Type B pancreatic cell (in vitro differentiated cells): ENCODE measurements at regions not wholly inside any gene's neighbourhood (a gene's known extent, or its start where the extent isn't known, plus 50 kb on each side); places are given as distances from the start of the nearest gene placed in this dataset.

Experiments used
- DNase-seq: peaks from one replicate; pipeline ENCODE4 v3.0.0; 2021; ENCODE audit warnings: mixed read lengths; ENCODE audit not compliant: unreplicated experiment; ENCODE audit errors: extremely low spot score
- H3K27ac Mint-ChIP-seq: 2 replicates; pipeline ENCODE4 v1.8.0; 2021; ENCODE audit warnings: mild to moderate bottlenecking, mixed read lengths
- H3K27me3 Mint-ChIP-seq: 2 replicates; pipeline ENCODE4 v1.8.0; 2021; ENCODE audit warnings: mixed read lengths
- H3K36me3 Mint-ChIP-seq: 2 replicates; pipeline ENCODE4 v1.8.0; 2021; ENCODE audit warnings: mixed read lengths
- H3K4me1 Mint-ChIP-seq: one replicate; pipeline ENCODE4 v1.8.0; 2021; ENCODE audit warnings: mixed read lengths; ENCODE audit not compliant: unreplicated experiment
- H3K4me3 Mint-ChIP-seq: 2 replicates; pipeline ENCODE4 v1.8.0; 2021; ENCODE audit warnings: mild to moderate bottlenecking, mixed read lengths
- H3K9me3 Mint-ChIP-seq: 2 replicates; pipeline ENCODE4 v1.8.0; 2021; ENCODE audit warnings: mixed read lengths
- CTCF ChIP-seq: fragments of 200-600 bp; sonication (generic); conservative IDR thresholded peaks from 2 replicates; pipeline ENCODE4 v1.5.0; 2021; ENCODE audit warnings: antibody characterized with exemption, mild to moderate bottlenecking

- Mint-ChIP-seq H3K4me1 (peaks cover 6% of the 10 kb centered on the region), H3K36me3 (no peaks in the 10 kb centered on the region), H3K9me3 (no peaks in the 10 kb centered on the region), H3K4me3 (no peak overlapping the region), H3K27ac (no peak overlapping the region), H3K27me3 (no peaks in the 10 kb centered on the region)
- TF ChIP-seq CTCF, result no peak
- DNase-seq, result no peak
Measured at GRCh38 chr3:28934126-28934813, 346.6 kb upstream of the RBMS3 start.

GRCh38 chr3:28935146-28935545 lies 345.7 kb upstream of the RBMS3 start:
- Mint-ChIP-seq H3K27me3 (no peaks in the 10 kb centered on the region), H3K4me3 (no peak overlapping the region), H3K9me3 (no peaks in the 10 kb centered on the region), H3K27ac (no peak overlapping the region), H3K36me3 (no peaks in the 10 kb centered on the region), H3K4me1 (peaks cover 6% of the 10 kb centered on the region)
- TF ChIP-seq CTCF, result no peak
- DNase-seq, result no peak

- Mint-ChIP-seq H3K9me3 (no peaks in the 10 kb centered on the region), H3K4me3 (no peak overlapping the region), H3K27me3 (no peaks in the 10 kb centered on the region), H3K36me3 (no peaks in the 10 kb centered on the region), H3K4me1 (peaks cover 16% of the 10 kb centered on the region), H3K27ac (no peak overlapping the region)
- DNase-seq, result no peak
- TF ChIP-seq CTCF, result no peak
Measured at GRCh38 chr3:28936154-28936553, 344.7 kb upstream of the RBMS3 start.

- H3K36me3 Mint-ChIP-seq, result no peaks in the 10 kb centered on the region
- no peak overlapping the region for H3K4me3 Mint-ChIP-seq
- TF ChIP-seq CTCF, result no peak
- no peak overlapping the region for H3K27ac Mint-ChIP-seq
- H3K9me3 Mint-ChIP-seq, result no peaks in the 10 kb centered on the region
- H3K4me1 Mint-ChIP-seq, result peaks cover 10% of the 10 kb centered on the region
- H3K27me3 Mint-ChIP-seq, result no peaks in the 10 kb centered on the region
- no peak for DNase-seq
Measured at GRCh38 chr3:28940530-28940929, 340.3 kb upstream of the RBMS3 start.

- Mint-ChIP-seq H3K27me3 (no peaks in the 10 kb centered on the region), H3K9me3 (no peaks in the 10 kb centered on the region), H3K27ac (no peak overlapping the region), H3K4me1 (peaks cover 10% of the 10 kb centered on the region), H3K36me3 (no peaks in the 10 kb centered on the region), H3K4me3 (no peak overlapping the region)
- TF ChIP-seq CTCF, result no peak
- DNase-seq, result no peak
Measured at GRCh38 chr3:28940994-28941393, 339.9 kb upstream of the RBMS3 start.

GRCh38 chr3:28947061-28947460 lies 333.8 kb upstream of the RBMS3 start:
- Mint-ChIP-seq H3K9me3 (no peaks in the 10 kb centered on the region), H3K4me3 (no peak overlapping the region), H3K36me3 (no peaks in the 10 kb centered on the region), H3K27ac (no peak overlapping the region), H3K4me1 (peaks cover 6% of the 10 kb centered on the region), H3K27me3 (no peaks in the 10 kb centered on the region)
- DNase-seq, result no peak
- no peak for TF ChIP-seq CTCF
